ENCODE measurements at regions not wholly inside any gene's neighbourhood (a gene's known extent, or its start where the extent isn't known, plus 50 kb on each side); places are given as distances from the start of the nearest gene placed in this dataset.

GRCh38 chr6:145254649-145255401 lies 480.5 kb downstream of the EPM2A start:
- ChIA-PET POLR2A (no interaction called here), CTCF (no interaction called here)
- no peak for TF ChIP-seq ZNF219 (CRISPR knock-in tag; IDR thresholded peaks at IDR 0.05; ENCODE audit: borderline replicate concordance)
- TF ChIP-seq ZNF671 (CRISPR knock-in tag; IDR thresholded peaks at IDR 0.05), result no peak
- TF ChIP-seq SP1 (CRISPR knock-in tag; conservative IDR thresholded peaks at IDR 0.05), result no peak
- no peak for TF ChIP-seq ATF2 (CRISPR knock-in tag; IDR thresholded peaks at IDR 0.05; ENCODE audit: borderline replicate concordance, low read depth)
- no peak for TF ChIP-seq PRRX2 (CRISPR knock-in tag; IDR thresholded peaks at IDR 0.05)
- no peak for TF ChIP-seq PRDM15 (CRISPR knock-in tag; IDR thresholded peaks at IDR 0.05)
- TF ChIP-seq, protein P1, sequence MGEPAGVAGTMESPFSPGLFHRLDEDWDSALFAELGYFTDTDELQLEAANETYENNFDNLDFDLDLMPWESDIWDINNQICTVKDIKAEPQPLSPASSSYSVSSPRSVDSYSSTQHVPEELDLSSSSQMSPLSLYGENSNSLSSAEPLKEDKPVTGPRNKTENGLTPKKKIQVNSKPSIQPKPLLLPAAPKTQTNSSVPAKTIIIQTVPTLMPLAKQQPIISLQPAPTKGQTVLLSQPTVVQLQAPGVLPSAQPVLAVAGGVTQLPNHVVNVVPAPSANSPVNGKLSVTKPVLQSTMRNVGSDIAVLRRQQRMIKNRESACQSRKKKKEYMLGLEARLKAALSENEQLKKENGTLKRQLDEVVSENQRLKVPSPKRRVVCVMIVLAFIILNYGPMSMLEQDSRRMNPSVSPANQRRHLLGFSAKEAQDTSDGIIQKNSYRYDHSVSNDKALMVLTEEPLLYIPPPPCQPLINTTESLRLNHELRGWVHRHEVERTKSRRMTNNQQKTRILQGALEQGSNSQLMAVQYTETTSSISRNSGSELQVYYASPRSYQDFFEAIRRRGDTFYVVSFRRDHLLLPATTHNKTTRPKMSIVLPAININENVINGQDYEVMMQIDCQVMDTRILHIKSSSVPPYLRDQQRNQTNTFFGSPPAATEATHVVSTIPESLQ (CRISPR knock-in tag; IDR thresholded peaks at IDR 0.05), result no peak
- no peak for TF ChIP-seq NR2C2 (CRISPR knock-in tag; IDR thresholded peaks at IDR 0.05)
- TF ChIP-seq MYBL2 (CRISPR knock-in tag; IDR thresholded peaks at IDR 0.05), result no peak
- TF ChIP-seq, protein P2, sequence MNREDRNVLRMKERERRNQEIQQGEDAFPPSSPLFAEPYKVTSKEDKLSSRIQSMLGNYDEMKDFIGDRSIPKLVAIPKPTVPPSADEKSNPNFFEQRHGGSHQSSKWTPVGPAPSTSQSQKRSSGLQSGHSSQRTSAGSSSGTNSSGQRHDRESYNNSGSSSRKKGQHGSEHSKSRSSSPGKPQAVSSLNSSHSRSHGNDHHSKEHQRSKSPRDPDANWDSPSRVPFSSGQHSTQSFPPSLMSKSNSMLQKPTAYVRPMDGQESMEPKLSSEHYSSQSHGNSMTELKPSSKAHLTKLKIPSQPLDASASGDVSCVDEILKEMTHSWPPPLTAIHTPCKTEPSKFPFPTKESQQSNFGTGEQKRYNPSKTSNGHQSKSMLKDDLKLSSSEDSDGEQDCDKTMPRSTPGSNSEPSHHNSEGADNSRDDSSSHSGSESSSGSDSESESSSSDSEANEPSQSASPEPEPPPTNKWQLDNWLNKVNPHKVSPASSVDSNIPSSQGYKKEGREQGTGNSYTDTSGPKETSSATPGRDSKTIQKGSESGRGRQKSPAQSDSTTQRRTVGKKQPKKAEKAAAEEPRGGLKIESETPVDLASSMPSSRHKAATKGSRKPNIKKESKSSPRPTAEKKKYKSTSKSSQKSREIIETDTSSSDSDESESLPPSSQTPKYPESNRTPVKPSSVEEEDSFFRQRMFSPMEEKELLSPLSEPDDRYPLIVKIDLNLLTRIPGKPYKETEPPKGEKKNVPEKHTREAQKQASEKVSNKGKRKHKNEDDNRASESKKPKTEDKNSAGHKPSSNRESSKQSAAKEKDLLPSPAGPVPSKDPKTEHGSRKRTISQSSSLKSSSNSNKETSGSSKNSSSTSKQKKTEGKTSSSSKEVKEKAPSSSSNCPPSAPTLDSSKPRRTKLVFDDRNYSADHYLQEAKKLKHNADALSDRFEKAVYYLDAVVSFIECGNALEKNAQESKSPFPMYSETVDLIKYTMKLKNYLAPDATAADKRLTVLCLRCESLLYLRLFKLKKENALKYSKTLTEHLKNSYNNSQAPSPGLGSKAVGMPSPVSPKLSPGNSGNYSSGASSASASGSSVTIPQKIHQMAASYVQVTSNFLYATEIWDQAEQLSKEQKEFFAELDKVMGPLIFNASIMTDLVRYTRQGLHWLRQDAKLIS (CRISPR knock-in tag; IDR thresholded peaks at IDR 0.05; ENCODE audit: borderline replicate concordance), result no peak
- TF ChIP-seq ELF4 (CRISPR knock-in tag; IDR thresholded peaks at IDR 0.05; ENCODE audit: low read depth), result no peak
- no peak for TF ChIP-seq FOXJ3 (CRISPR knock-in tag; IDR thresholded peaks at IDR 0.05; ENCODE audit: borderline replicate concordance)
- TF ChIP-seq, protein P3, sequence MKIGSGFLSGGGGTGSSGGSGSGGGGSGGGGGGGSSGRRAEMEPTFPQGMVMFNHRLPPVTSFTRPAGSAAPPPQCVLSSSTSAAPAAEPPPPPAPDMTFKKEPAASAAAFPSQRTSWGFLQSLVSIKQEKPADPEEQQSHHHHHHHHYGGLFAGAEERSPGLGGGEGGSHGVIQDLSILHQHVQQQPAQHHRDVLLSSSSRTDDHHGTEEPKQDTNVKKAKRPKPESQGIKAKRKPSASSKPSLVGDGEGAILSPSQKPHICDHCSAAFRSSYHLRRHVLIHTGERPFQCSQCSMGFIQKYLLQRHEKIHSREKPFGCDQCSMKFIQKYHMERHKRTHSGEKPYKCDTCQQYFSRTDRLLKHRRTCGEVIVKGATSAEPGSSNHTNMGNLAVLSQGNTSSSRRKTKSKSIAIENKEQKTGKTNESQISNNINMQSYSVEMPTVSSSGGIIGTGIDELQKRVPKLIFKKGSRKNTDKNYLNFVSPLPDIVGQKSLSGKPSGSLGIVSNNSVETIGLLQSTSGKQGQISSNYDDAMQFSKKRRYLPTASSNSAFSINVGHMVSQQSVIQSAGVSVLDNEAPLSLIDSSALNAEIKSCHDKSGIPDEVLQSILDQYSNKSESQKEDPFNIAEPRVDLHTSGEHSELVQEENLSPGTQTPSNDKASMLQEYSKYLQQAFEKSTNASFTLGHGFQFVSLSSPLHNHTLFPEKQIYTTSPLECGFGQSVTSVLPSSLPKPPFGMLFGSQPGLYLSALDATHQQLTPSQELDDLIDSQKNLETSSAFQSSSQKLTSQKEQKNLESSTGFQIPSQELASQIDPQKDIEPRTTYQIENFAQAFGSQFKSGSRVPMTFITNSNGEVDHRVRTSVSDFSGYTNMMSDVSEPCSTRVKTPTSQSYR (CRISPR knock-in tag; IDR thresholded peaks at IDR 0.05), result no peak
- no peak for TF ChIP-seq OVOL2 (CRISPR knock-in tag; IDR thresholded peaks at IDR 0.05; ENCODE audit: borderline replicate concordance)
- TF ChIP-seq NR3C1 (CRISPR knock-in tag; conservative IDR thresholded peaks at IDR 0.05; ENCODE audit: low read depth), result no peak
- Mint-ChIP-seq H3K27ac (no peak overlapping the region), H3K9me3 (no peaks in the 10 kb centered on the region), H3K27me3 (ENCODE audit: low read depth) (no peaks in the 10 kb centered on the region), H3K4me1 (peaks cover 11% of the 10 kb centered on the region), H3K36me3 (no peaks in the 10 kb centered on the region), H3K4me3 (no peak overlapping the region)
- DNase-seq (ENCODE audit: low spot score) (no peak), ATAC-seq (peak; percentile 65)

Data from WTC11 (cell line).